Naive thymus-derived CD4-positive, alpha-beta T cell (primary cell): ENCODE measurements at regions not wholly inside any gene's neighbourhood (a gene's known extent, or its start where the extent isn't known, plus 50 kb on each side); places are given as distances from the start of the nearest gene placed in this dataset.

Experiments used
- ATAC-seq: fragments of 150-1000 bp; cut with Tn5 transposase; 2 replicates; pipeline ENCODE4 v1.10.0; 2021; ENCODE audit warnings: mild to moderate bottlenecking, moderate library complexity
- CTCF ChIA-PET: fragments of 350-600 bp; sonication (Branson Sonifier 250); formaldehyde crosslinking; loops from one replicate; lab custom pipeline; 2021; ENCODE audit warnings: antibody characterized with exemption; lab: Charles Lee
- POLR2A ChIA-PET: fragments of 350-600 bp; sonication (Branson Sonifier 250); formaldehyde crosslinking; loops from one replicate; lab custom pipeline; 2021; ENCODE audit warnings: antibody characterized with exemption, inconsistent platforms; lab: Charles Lee
- DNase-seq, 9 donors: peaks; one replicate each; pipeline versions ENCODE4 v3.0.0 to v3.0.0-alpha.2; 2020 to 2022; ENCODE audit warnings: mixed read lengths in 1 of 9
- H3K27ac ChIP-seq: one replicate; pipeline ENCODE4 v1.7.0; 2013; ENCODE audit warnings: mild to moderate bottlenecking, low read depth, low read length, moderate library complexity
- H3K27me3 ChIP-seq, 2 donors: one replicate each; pipeline ENCODE4 v1.7.0; 2013; ENCODE audit warnings: low read length in 2 of 2, mild to moderate bottlenecking in 2 of 2, moderate library complexity in 2 of 2; ENCODE audit not compliant: control insufficient read depth in 2 of 2, insufficient read depth in 2 of 2
- H3K36me3 ChIP-seq, 3 experiments: 1 replicate in 2 of 3; 2 replicates in 1 of 3; pipeline ENCODE4 v1.7.0; 2013; ENCODE audit warnings: low read length in 3 of 3, mild to moderate bottlenecking in 3 of 3, moderate library complexity in 1 of 3; ENCODE audit not compliant: insufficient read depth in 3 of 3, control insufficient read depth in 2 of 3
- H3K4me1 ChIP-seq, 2 donors: one replicate each; pipeline ENCODE4 v1.7.0; 2013; ENCODE audit warnings: low read length in 2 of 2, mild to moderate bottlenecking in 2 of 2, moderate library complexity in 1 of 2; ENCODE audit not compliant: control insufficient read depth in 2 of 2, insufficient read depth in 2 of 2
- H3K4me3 ChIP-seq: 2 replicates; pipeline ENCODE4 v1.7.0; 2013; ENCODE audit warnings: mild to moderate bottlenecking, low read length
- H3K9me3 ChIP-seq, 3 experiments: 1 replicate in 2 of 3; 2 replicates in 1 of 3; pipeline ENCODE4 v1.7.0; 2013; ENCODE audit warnings: low read length in 3 of 3; ENCODE audit not compliant: control insufficient read depth in 2 of 3
- H3K27ac Mint-ChIP-seq, 9 donors: one replicate each; pipeline ENCODE4 v1.8.0; 2020 to 2022; ENCODE audit warnings: mixed read lengths in 9 of 9, mild to moderate bottlenecking in 8 of 9, moderate library complexity in 5 of 9, inconsistent platforms in 2 of 9
- H3K27me3 Mint-ChIP-seq, 5 donors: one replicate each; pipeline ENCODE4 v1.8.0; 2021 to 2022; ENCODE audit warnings: mixed read lengths in 5 of 5, mild to moderate bottlenecking in 1 of 5
- H3K36me3 Mint-ChIP-seq, 5 donors: one replicate each; pipeline ENCODE4 v1.8.0; 2020 to 2022; ENCODE audit warnings: mixed read lengths in 5 of 5, mild to moderate bottlenecking in 3 of 5, inconsistent platforms in 1 of 5
- H3K4me1 Mint-ChIP-seq, 7 donors: one replicate each; pipeline ENCODE4 v1.8.0; 2020 to 2022; ENCODE audit warnings: mixed read lengths in 7 of 7, mild to moderate bottlenecking in 3 of 7, inconsistent platforms in 1 of 7
- H3K4me3 Mint-ChIP-seq, 10 donors: one replicate each; pipeline ENCODE4 v1.8.0; 2020 to 2022; ENCODE audit warnings: mild to moderate bottlenecking in 10 of 10, mixed read lengths in 10 of 10, moderate library complexity in 6 of 10, inconsistent platforms in 2 of 10
- H3K9me3 Mint-ChIP-seq, 11 donors: one replicate each; pipeline ENCODE4 v1.8.0; 2020 to 2022; ENCODE audit warnings: mixed read lengths in 11 of 11, mild to moderate bottlenecking in 4 of 11, inconsistent platforms in 1 of 11, moderate library complexity in 1 of 11
- intact Hi-C, 2 donors: fragments of 100-400 bp; cut with micrococcal nuclease; formaldehyde crosslinking; loops; one replicate each; pipeline ENCODE4 v1.15.1; 2023

GRCh38 chr6:4614637-4615036 lies 161.6 kb upstream of the CDYL start:
- ChIA-PET POLR2A (no interaction called here), CTCF (no interaction called here)
- Mint-ChIP-seq H3K27ac (no peak overlapping the region), H3K9me3 (peaks cover 0 to 7% (median 0%) of the 10 kb centered on the region in 11 donors), H3K4me3 (no peak overlapping the region), H3K36me3 (no peaks in the 10 kb centered on the region), H3K4me1 (peaks cover 0 to 18% (median 5%) of the 10 kb centered on the region in 7 donors), H3K27me3 (peaks cover 0 to 28% (median 11%) of the 10 kb centered on the region in 5 donors)
- H3K4me1 ChIP-seq: peaks cover 0 to 6% of the 10 kb centered on the region in 2 donors
- H3K27me3 ChIP-seq: no peaks in the 10 kb centered on the region
- H3K9me3 ChIP-seq: no peaks in the 10 kb centered on the region
- DNase-seq (no peak), ATAC-seq (no peak)
- H3K27ac ChIP-seq: no peak overlapping the region
- no peaks in the 10 kb centered on the region for H3K36me3 ChIP-seq
- no peak overlapping the region for H3K4me3 ChIP-seq
- intact Hi-C loops: no loop called here

- Mint-ChIP-seq H3K27ac (no peak overlapping the region), H3K4me3 (no peak overlapping the region), H3K27me3 (peaks cover 0 to 28% (median 11%) of the 10 kb centered on the region in 5 donors), H3K36me3 (no peaks in the 10 kb centered on the region), H3K4me1 (peaks cover 0 to 23% (median 5%) of the 10 kb centered on the region in 7 donors), H3K9me3 (peaks cover 0 to 7% (median 0%) of the 10 kb centered on the region in 11 donors)
- H3K36me3 ChIP-seq: no peaks in the 10 kb centered on the region
- intact Hi-C loops: no loop called here
- H3K27me3 ChIP-seq: no peaks in the 10 kb centered on the region
- H3K4me1 ChIP-seq: peaks cover 0 to 6% of the 10 kb centered on the region in 2 donors
- POLR2A ChIA-PET: no interaction called here
- H3K27ac ChIP-seq: no peak overlapping the region
- ATAC-seq: no peak
- no peaks in the 10 kb centered on the region for H3K9me3 ChIP-seq
- CTCF ChIA-PET: no interaction called here
- DNase-seq: no peak
- H3K4me3 ChIP-seq: no peak overlapping the region
These were observed 162.4 kb upstream of the CDYL start for GRCh38 chr6:4613795-4614194.

GRCh38 chr6:4613381-4613780 lies 162.8 kb upstream of the CDYL start:
- ChIA-PET CTCF (no interaction called here), POLR2A (no interaction called here)
- ATAC-seq (no peak), DNase-seq (no peak)
- no peaks in the 10 kb centered on the region for H3K36me3 ChIP-seq
- H3K27ac ChIP-seq: no peak overlapping the region
- Mint-ChIP-seq H3K27me3 (peaks cover 0 to 28% (median 11%) of the 10 kb centered on the region in 5 donors), H3K27ac (no peak overlapping the region), H3K9me3 (peaks cover 0 to 7% (median 0%) of the 10 kb centered on the region in 11 donors), H3K36me3 (no peaks in the 10 kb centered on the region), H3K4me1 (peaks cover 0 to 23% (median 5%) of the 10 kb centered on the region in 7 donors), H3K4me3 (no peak overlapping the region)
- H3K4me1 ChIP-seq: peaks cover 0 to 9% of the 10 kb centered on the region in 2 donors
- no peaks in the 10 kb centered on the region for H3K27me3 ChIP-seq
- H3K9me3 ChIP-seq: no peaks in the 10 kb centered on the region
- H3K4me3 ChIP-seq: no peak overlapping the region
- intact Hi-C loops: no loop called here

GRCh38 chr6:4612636-4613171 lies 163.5 kb upstream of the CDYL start:
- H3K9me3 ChIP-seq: no peaks in the 10 kb centered on the region
- H3K36me3 ChIP-seq: no peaks in the 10 kb centered on the region
- Mint-ChIP-seq H3K4me1 (peaks cover 0 to 23% (median 5%) of the 10 kb centered on the region in 7 donors), H3K36me3 (no peaks in the 10 kb centered on the region), H3K9me3 (peaks cover 0 to 7% (median 0%) of the 10 kb centered on the region in 11 donors), H3K4me3 (no peak overlapping the region), H3K27ac (no peak overlapping the region), H3K27me3 (peaks cover 0 to 28% (median 11%) of the 10 kb centered on the region in 5 donors)
- intact Hi-C loops: no loop called here
- peaks cover 0 to 14% of the 10 kb centered on the region in 2 donors for H3K4me1 ChIP-seq
- CTCF ChIA-PET: no interaction called here
- no peak overlapping the region for H3K27ac ChIP-seq
- DNase-seq: no peak
- ATAC-seq: no peak
- POLR2A ChIA-PET: no interaction called here
- no peak overlapping the region for H3K4me3 ChIP-seq
- no peaks in the 10 kb centered on the region for H3K27me3 ChIP-seq

GRCh38 chr6:4611429-4612129 lies 164.6 kb upstream of the CDYL start:
- ATAC-seq: no peak
- CTCF ChIA-PET: no interaction called here
- H3K9me3 Mint-ChIP-seq: peaks cover 0 to 7% (median 0%) of the 10 kb centered on the region in 11 donors
- peaks cover 0 to 25% (median 12%) of the 10 kb centered on the region in 5 donors for H3K27me3 Mint-ChIP-seq
- peaks cover 0 to 31% (median 5%) of the 10 kb centered on the region in 7 donors for H3K4me1 Mint-ChIP-seq
- no peaks in the 10 kb centered on the region for H3K36me3 Mint-ChIP-seq
- POLR2A ChIA-PET: no interaction called here
- intact Hi-C loops: no loop called here
- Histone ChIP-seq H3K27me3 (no peaks in the 10 kb centered on the region), H3K27ac (no peak overlapping the region), H3K9me3 (no peaks in the 10 kb centered on the region), H3K4me3 (no peak overlapping the region), H3K4me1 (peaks cover 0 to 20% of the 10 kb centered on the region in 2 donors), H3K36me3 (no peaks in the 10 kb centered on the region)
- no peak for DNase-seq
- H3K4me3 Mint-ChIP-seq: no peak overlapping the region
- H3K27ac Mint-ChIP-seq: no peak overlapping the region

- Histone ChIP-seq H3K27ac (no peak overlapping the region), H3K27me3 (no peaks in the 10 kb centered on the region), H3K4me1 (peaks cover 0 to 20% of the 10 kb centered on the region in 2 donors), H3K36me3 (no peaks in the 10 kb centered on the region), H3K4me3 (no peak overlapping the region), H3K9me3 (no peaks in the 10 kb centered on the region)
- no peak overlapping the region for H3K27ac Mint-ChIP-seq
- H3K36me3 Mint-ChIP-seq: no peaks in the 10 kb centered on the region
- POLR2A ChIA-PET: no interaction called here
- peaks cover 0 to 21% (median 8%) of the 10 kb centered on the region in 5 donors for H3K27me3 Mint-ChIP-seq
- no peak for ATAC-seq
- peaks cover 0 to 31% (median 5%) of the 10 kb centered on the region in 7 donors for H3K4me1 Mint-ChIP-seq
- DNase-seq: no peak
- H3K4me3 Mint-ChIP-seq: no peak overlapping the region
- CTCF ChIA-PET: no interaction called here
- intact Hi-C loops: no loop called here
- peaks cover 0 to 7% (median 0%) of the 10 kb centered on the region in 11 donors for H3K9me3 Mint-ChIP-seq
These were observed 165.9 kb upstream of the CDYL start for GRCh38 chr6:4610256-4610655.
